K562 (cell line): ENCODE measurements at regions not wholly inside any gene's neighbourhood (a gene's known extent, or its start where the extent isn't known, plus 50 kb on each side); places are given as distances from the start of the nearest gene placed in this dataset.

Source experiments
- ATAC-seq: fragments of 200-7000 bp; cut with Tn5 transposase; 3 replicates; pipeline ENCODE4 v1.9.1; 2020; ENCODE audit warnings: moderate library complexity
- BruUV-seq: library from RNA; stranded (reverse); fragments of 400-500 nt; replicated peaks from 2 replicates; lab custom pipeline; 2021; lab: Mats Ljungman, UMichigan
- CTCF ChIA-PET: fragments of 300-600 bp; formaldehyde crosslinking; extraction: SDS; loops from one replicate; lab custom pipeline; 2021; ENCODE audit warnings: low intra/inter-chr PET ratio; lab: Yijun Ruan, JAX
- POLR2A ChIA-PET: fragments of 300-600, 350-650 bp; sonication (Branson Sonifier 250); formaldehyde crosslinking; extraction: SDS; loops from one replicate; lab custom pipeline; 2021; ENCODE audit warnings: antibody characterized with exemption, inconsistent platforms; lab: Yijun Ruan, JAX
- DNase-seq, 4 experiments: peaks; one replicate each; pipeline versions ENCODE4 v3.0.0 to v3.0.0-alpha.2; 2011 to 2018; ENCODE audit warnings: low spot score in 3 of 4, mixed read lengths in 3 of 4; ENCODE audit errors: extremely low read depth in 1 of 4
- FAIRE-seq: peaks from 2 replicates; lab custom pipeline; 2011; peaks lifted over from hg19 to GRCh38; lab: Jason Lieb, UNC
- H2AFZ ChIP-seq: 2 replicates; pipeline ENCODE4 v1.6.0; 2011; ENCODE audit warnings: low read depth, low read length, control low read depth, inconsistent platforms
- H3K27ac ChIP-seq: fragments of 200-600 bp; 3 replicates; pipeline ENCODE4 v1.8.0; 2011; ENCODE audit warnings: low read depth, mild to moderate bottlenecking, control low read depth, inconsistent platforms, low read length, moderate library complexity, mixed read lengths; ENCODE audit errors: extremely low read depth
- H3K27me3 ChIP-seq, 2 experiments: fragments of 300-600 bp in 1 of 2; 2 replicates in 1 of 2; 3 replicates in 1 of 2; pipeline versions ENCODE4 v1.6.0 to v1.8.0; 2011; ENCODE audit warnings: inconsistent platforms in 2 of 2, low read length in 2 of 2, mild to moderate bottlenecking in 1 of 2, mixed read lengths in 1 of 2, moderate library complexity in 1 of 2; ENCODE audit not compliant: control insufficient read depth in 2 of 2, insufficient read depth in 2 of 2
- H3K36me3 ChIP-seq: fragments of 300-600 bp; 3 replicates; pipeline ENCODE4 v1.8.0; 2011; ENCODE audit warnings: mild to moderate bottlenecking, low read length, inconsistent platforms; ENCODE audit not compliant: control insufficient read depth, insufficient read depth
- H3K4me1 ChIP-seq, 2 experiments: fragments of 200-600 bp in 1 of 2; replicated peaks in 1 of 2; 2 replicates in 1 of 2; 3 replicates in 1 of 2; pipeline versions ENCODE4 v1.5.1 to v1.8.0; 2011; ENCODE audit warnings: inconsistent platforms in 2 of 2, low read length in 2 of 2, mild to moderate bottlenecking in 1 of 2, mixed read lengths in 1 of 2, moderate library complexity in 1 of 2; ENCODE audit not compliant: control insufficient read depth in 2 of 2, insufficient read depth in 2 of 2
- H3K4me2 ChIP-seq: 2 replicates; pipeline ENCODE4 v1.6.1; 2011; ENCODE audit warnings: low read length, control low read depth, inconsistent platforms, mixed read lengths; ENCODE audit not compliant: insufficient read depth
- H3K4me3 ChIP-seq: fragments of 200-600 bp; sonication (generic), shearing (Covaris generic); 2 replicates; pipeline ENCODE4 v1.5.1; 2016; ENCODE audit warnings: control low read depth, inconsistent platforms
- H3K79me2 ChIP-seq: fragments of 200-600 bp; 3 replicates; pipeline ENCODE4 v1.8.0; 2011; ENCODE audit warnings: low read length, inconsistent platforms; ENCODE audit not compliant: control insufficient read depth, insufficient read depth
- H3K9ac ChIP-seq, 2 experiments: 2 replicates each; pipeline versions ENCODE4 v1.6.0 to v1.6.1; 2011; ENCODE audit warnings: low read depth in 2 of 2, low read length in 2 of 2, control low read depth in 1 of 2, inconsistent platforms in 1 of 2, mild to moderate bottlenecking in 1 of 2, mixed read lengths in 1 of 2; ENCODE audit not compliant: insufficient read depth in 1 of 2
- H3K9me1 ChIP-seq: one replicate; pipeline ENCODE4 v1.6.0; 2011; ENCODE audit warnings: inconsistent platforms, mild to moderate bottlenecking, low read length, moderate library complexity; ENCODE audit not compliant: control insufficient read depth, insufficient read depth
- H3K9me3 ChIP-seq: replicated peaks from 2 replicates; pipeline ENCODE4 v1.5.1; 2011; ENCODE audit warnings: low read depth, low read length, inconsistent platforms; ENCODE audit not compliant: control insufficient read depth, insufficient read depth
- H4K20me1 ChIP-seq: replicated peaks from 2 replicates; pipeline ENCODE4 v1.6.1; 2011; ENCODE audit warnings: low read length, inconsistent platforms, mixed read lengths; ENCODE audit not compliant: control insufficient read depth, insufficient read depth
- FOXA1 ChIP-seq: fragments of 450-650 bp; IDR thresholded peaks from 2 replicates; pipeline ENCODE4 v1.6.1; 2016; ENCODE audit warnings: mild to moderate bottlenecking, borderline replicate concordance
- FOXP4 ChIP-seq: sonication (generic); formaldehyde crosslinking; IDR thresholded peaks from 2 replicates; pipeline ENCODE4 v1.8.0; 2022; ENCODE audit warnings: mild to moderate bottlenecking, missing genetic modification reagents, borderline replicate concordance
- HINFP ChIP-seq: fragments of 450-650 bp; conservative IDR thresholded peaks from 2 replicates; pipeline ENCODE4 v1.6.1; 2016; ENCODE audit warnings: missing genetic modification characterization, low read depth, mild to moderate bottlenecking, control low read depth, missing compliant biosample characterization
- NFIX ChIP-seq: fragments of 250-450 bp; sonication (Bioruptor Pico); IDR thresholded peaks from 2 replicates; pipeline ENCODE4 v1.4.0; 2020; ENCODE audit warnings: low read depth, mild to moderate bottlenecking, moderate library complexity
- PRMT5 ChIP-seq: sonication (generic); formaldehyde crosslinking; IDR thresholded peaks from 2 replicates; pipeline ENCODE4 v1.5.0; 2020; ENCODE audit warnings: missing genetic modification reagents
- RBM14 ChIP-seq: fragments of 200-400 bp; formaldehyde crosslinking; IDR thresholded peaks from 2 replicates; pipeline ENCODE4 v1.6.1; 2018; ENCODE audit warnings: low read depth, mild to moderate bottlenecking, low read length, moderate library complexity, borderline replicate concordance; ENCODE audit not compliant: insufficient read depth
- TFAM ChIP-seq: fragments of 250-450 bp; sonication (Bioruptor Pico); conservative IDR thresholded peaks from 2 replicates; pipeline ENCODE4 v1.5.0; 2021; ENCODE audit warnings: mild to moderate bottlenecking, moderate library complexity
- ZNF592 ChIP-seq: fragments of 450-650 bp; IDR thresholded peaks from 2 replicates; pipeline ENCODE4 v1.6.1; 2017; ENCODE audit warnings: antibody characterized with exemption, mild to moderate bottlenecking
- WGBS: fragments of 100-300 bp; shearing (Covaris generic); methylation state at CpG from one replicate; pipeline ENCODE4 v1.1.6; 2016; ENCODE audit warnings: low coverage, mixed read lengths; ENCODE audit not compliant: insufficient coverage; ENCODE audit errors: missing lambda C conversion rate; 5-methylcytosine and 5-hydroxymethylcytosine counted together
- in situ Hi-C: fragments of 300-500 bp; cut with MboI; formaldehyde crosslinking; loops from 4 replicates; pipeline ENCODE4 v1.15.0; 2018; ENCODE audit warnings: inconsistent platforms, mixed read lengths
- intact Hi-C: fragments of 100-400 bp; cut with micrococcal nuclease; formaldehyde crosslinking; loops from 2 replicates; pipeline ENCODE4 v1.14.2; 2022

GRCh38 chr1:97010566-97011264, 289.1 kb downstream of the PTBP2 start (continued):
- no peak for TF ChIP-seq FOXP4 (CRISPR knock-in tag)
- TF ChIP-seq TFAM (CRISPR knock-in tag), result no peak
- no peak for TF ChIP-seq NFIX (CRISPR knock-in tag)

GRCh38 chr1:97013136-97013535, 291.6 kb downstream of the PTBP2 start:
- in situ Hi-C loops (no loop called here), intact Hi-C loops (no loop called here)
- WGBS, result 0% methylated on average over 2 of the region's 2 CpGs
- Histone ChIP-seq H3K27ac (no peak overlapping the region), H3K79me2 (no peaks in the 10 kb centered on the region), H3K27me3 (no peaks in the 10 kb centered on the region), H3K9me1 (no peaks in the 10 kb centered on the region), H3K4me1 (no peaks in the 10 kb centered on the region), H4K20me1 (no peaks in the 10 kb centered on the region), H2AFZ (no peak overlapping the region), H3K9me3 (0 out of 2 replicates have a peak, but pooled peaks cover 2% of the 10 kb centered on the region), H3K4me3 (no peak overlapping the region), H3K9ac (no peak overlapping the region), H3K4me2 (no peak overlapping the region), H3K36me3 (no peaks in the 10 kb centered on the region)
- POLR2A ChIA-PET, result no interaction called here
- DNase-seq (no peak), ATAC-seq (no peak), FAIRE-seq (no peak)
- CTCF ChIA-PET, result no interaction called here
- BruUV-seq, result no TSS peak
- TF ChIP-seq FOXA1, result no peak
- TF ChIP-seq ZNF592, result no peak
- no peak for TF ChIP-seq HINFP
- no peak for TF ChIP-seq PRMT5 (CRISPR knock-in tag)
- no peak for TF ChIP-seq RBM14
